ENCODE measurements at regions not wholly inside any gene's neighbourhood (a gene's known extent, or its start where the extent isn't known, plus 50 kb on each side); places are given as distances from the start of the nearest gene placed in this dataset.

DNA sequence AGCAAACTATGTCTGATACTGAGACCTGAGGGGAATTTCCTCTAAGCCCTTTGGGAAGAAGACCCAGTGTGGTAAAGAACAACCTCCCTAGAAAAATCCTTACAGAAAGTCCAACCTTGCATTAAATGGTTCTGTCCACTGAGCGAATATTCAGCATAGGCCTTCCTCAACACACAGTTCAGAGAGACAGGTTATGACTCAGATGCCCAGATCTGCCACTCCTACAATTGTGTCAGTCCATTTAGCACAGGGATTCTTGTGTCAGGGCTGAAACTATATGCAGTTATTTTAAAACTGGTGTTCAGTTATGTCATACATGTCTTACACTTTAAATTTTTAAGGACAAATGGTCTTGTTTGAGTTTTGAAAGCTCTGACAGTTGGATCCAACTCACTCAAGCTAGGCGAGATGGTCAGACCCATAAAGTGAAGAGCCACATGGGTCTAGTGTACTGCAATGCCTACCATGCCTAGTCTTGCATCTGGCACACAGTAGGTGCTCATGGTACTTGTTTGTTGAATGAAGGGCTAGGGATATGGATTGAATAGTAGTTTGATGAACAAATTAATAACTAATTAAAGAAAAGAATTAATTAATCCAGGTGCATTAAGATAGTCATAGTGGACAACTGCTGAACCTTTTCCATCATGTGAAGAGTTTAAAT, 207.5 kb upstream of the PWP1 start:
- Histone ChIP-seq H3K36me3 (ENCODE audit: low read length) (no peaks in the 10 kb centered on the region), H3K79me2 (ENCODE audit: insufficient read depth, low read length) (no peaks in the 10 kb centered on the region), H3K9me2 (replicated peaks; ENCODE audit: insufficient read depth, low read length) (no peaks in the 10 kb centered on the region), H3K9me3 (ENCODE audit: insufficient read depth, low read length) (no peaks in the 10 kb centered on the region), H4K20me1 (ENCODE audit: low read depth, low read length) (no peaks in the 10 kb centered on the region), H3K9ac (ENCODE audit: low read length) (no peak overlapping the region), H3K27me3 (ENCODE audit: low read length) (no peaks in the 10 kb centered on the region), H3K4me2 (ENCODE audit: low read depth, low read length, poor library complexity, severe bottlenecking) (no peak overlapping the region), H2AFZ (ENCODE audit: low read depth, low read length, severe bottlenecking) (no peak overlapping the region), H3F3A (ENCODE audit: insufficient read depth) (no peaks in the 10 kb centered on the region), H3K4me3 (ENCODE audit: insufficient read depth, low read length, poor library complexity, severe bottlenecking) (no peak overlapping the region), H3K27ac (ENCODE audit: low read depth, low read length) (no peak overlapping the region)
- TF ChIP-seq, protein P1, sequence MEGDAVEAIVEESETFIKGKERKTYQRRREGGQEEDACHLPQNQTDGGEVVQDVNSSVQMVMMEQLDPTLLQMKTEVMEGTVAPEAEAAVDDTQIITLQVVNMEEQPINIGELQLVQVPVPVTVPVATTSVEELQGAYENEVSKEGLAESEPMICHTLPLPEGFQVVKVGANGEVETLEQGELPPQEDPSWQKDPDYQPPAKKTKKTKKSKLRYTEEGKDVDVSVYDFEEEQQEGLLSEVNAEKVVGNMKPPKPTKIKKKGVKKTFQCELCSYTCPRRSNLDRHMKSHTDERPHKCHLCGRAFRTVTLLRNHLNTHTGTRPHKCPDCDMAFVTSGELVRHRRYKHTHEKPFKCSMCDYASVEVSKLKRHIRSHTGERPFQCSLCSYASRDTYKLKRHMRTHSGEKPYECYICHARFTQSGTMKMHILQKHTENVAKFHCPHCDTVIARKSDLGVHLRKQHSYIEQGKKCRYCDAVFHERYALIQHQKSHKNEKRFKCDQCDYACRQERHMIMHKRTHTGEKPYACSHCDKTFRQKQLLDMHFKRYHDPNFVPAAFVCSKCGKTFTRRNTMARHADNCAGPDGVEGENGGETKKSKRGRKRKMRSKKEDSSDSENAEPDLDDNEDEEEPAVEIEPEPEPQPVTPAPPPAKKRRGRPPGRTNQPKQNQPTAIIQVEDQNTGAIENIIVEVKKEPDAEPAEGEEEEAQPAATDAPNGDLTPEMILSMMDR (IDR thresholded peaks at IDR 0.05; ENCODE audit: insufficient read depth, low read length, poor library complexity, severe bottlenecking): no peak
- no peak for TF ChIP-seq EZH2phosphoT487 (conservative IDR thresholded peaks at IDR 0.05; ENCODE audit: low read length)

DNA sequence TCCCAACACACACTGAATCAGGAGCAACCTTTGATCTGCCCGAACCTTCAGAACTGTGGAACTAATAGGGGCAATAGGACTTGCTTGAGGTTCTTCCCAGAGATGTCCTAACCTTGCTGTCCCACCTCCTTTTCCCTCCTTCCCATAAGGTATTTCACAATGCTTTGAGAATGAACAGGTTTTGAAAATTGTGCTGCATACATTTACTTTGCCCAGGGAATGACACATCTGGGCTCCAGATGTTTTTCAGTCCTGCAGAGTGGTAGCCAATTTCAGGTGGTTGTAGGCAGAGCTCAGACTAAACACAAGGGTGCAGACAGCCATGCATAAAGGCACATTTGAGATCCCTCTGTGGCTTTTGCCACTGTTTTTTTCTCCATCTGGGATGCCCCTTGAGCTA, 206.7 kb upstream of the PWP1 start:
- Histone ChIP-seq H3K36me3 (ENCODE audit: low read length) (no peaks in the 10 kb centered on the region), H3K27ac (ENCODE audit: low read depth, low read length) (no peak overlapping the region), H3K9ac (ENCODE audit: low read length) (no peak overlapping the region), H3K27me3 (ENCODE audit: low read length) (no peaks in the 10 kb centered on the region), H3K9me3 (ENCODE audit: insufficient read depth, low read length) (no peaks in the 10 kb centered on the region), H2AFZ (ENCODE audit: low read depth, low read length, severe bottlenecking) (no peak overlapping the region), H3F3A (ENCODE audit: insufficient read depth) (no peaks in the 10 kb centered on the region), H3K9me2 (replicated peaks; ENCODE audit: insufficient read depth, low read length) (no peaks in the 10 kb centered on the region), H3K4me2 (ENCODE audit: low read depth, low read length, poor library complexity, severe bottlenecking) (no peak overlapping the region), H3K4me3 (ENCODE audit: insufficient read depth, low read length, poor library complexity, severe bottlenecking) (no peak overlapping the region), H4K20me1 (ENCODE audit: low read depth, low read length) (no peaks in the 10 kb centered on the region), H3K79me2 (ENCODE audit: insufficient read depth, low read length) (no peaks in the 10 kb centered on the region)
- no peak for TF ChIP-seq EZH2phosphoT487 (conservative IDR thresholded peaks at IDR 0.05; ENCODE audit: low read length)
- TF ChIP-seq, protein P1 (IDR thresholded peaks at IDR 0.05; ENCODE audit: insufficient read depth, low read length, poor library complexity, severe bottlenecking): no peak

DNA sequence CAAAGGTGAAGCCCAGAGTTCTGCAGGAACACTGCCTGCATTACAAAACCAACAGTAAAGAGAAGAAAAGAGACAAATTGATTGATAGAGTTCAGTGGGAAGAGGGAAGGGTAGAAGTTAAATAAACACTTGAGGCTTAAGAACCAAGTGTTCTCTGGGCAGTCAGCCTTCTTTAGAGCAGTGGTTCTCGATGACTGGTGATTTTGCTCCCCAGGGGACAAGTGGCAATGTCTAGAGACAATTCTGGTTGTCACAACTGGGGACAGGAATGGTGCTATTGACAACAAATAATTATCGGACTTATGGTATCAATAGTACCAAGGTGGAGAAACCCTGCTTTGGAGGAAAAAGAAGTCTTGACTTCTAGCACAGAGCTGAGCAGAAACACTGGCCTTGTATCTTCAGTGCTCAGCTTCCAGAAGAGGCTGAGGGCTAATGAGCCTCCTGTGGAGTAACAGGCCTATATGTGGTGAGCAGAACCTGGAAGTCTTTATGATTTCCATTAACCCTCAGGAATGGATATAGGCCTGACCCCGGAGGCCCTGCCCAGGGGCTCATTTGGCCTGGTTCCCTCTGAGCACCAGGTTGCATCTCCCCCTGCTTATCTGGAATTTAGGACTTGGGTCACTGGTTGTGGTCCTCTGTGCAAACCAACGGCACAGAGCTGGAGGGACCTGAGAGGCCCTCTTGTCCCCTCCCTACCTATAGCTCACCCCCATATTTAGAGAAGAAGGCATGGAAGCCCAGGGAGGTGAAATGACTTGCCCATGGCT, 204.6 kb upstream of the PWP1 start:
- no peak overlapping the region for H3K9ac ChIP-seq (ENCODE audit: low read length)
- H3K4me3 ChIP-seq (ENCODE audit: insufficient read depth, low read length, poor library complexity, severe bottlenecking): no peak overlapping the region
- H3K9me2 ChIP-seq (replicated peaks; ENCODE audit: insufficient read depth, low read length): no peaks in the 10 kb centered on the region
- no peak overlapping the region for H3K4me2 ChIP-seq (ENCODE audit: low read depth, low read length, poor library complexity, severe bottlenecking)
- H2AFZ ChIP-seq (ENCODE audit: low read depth, low read length, severe bottlenecking): no peak overlapping the region
- H3K27ac ChIP-seq (ENCODE audit: low read depth, low read length): no peak overlapping the region
- no peaks in the 10 kb centered on the region for H3F3A ChIP-seq (ENCODE audit: insufficient read depth)
- H3K36me3 ChIP-seq (ENCODE audit: low read length): no peaks in the 10 kb centered on the region
- TF ChIP-seq, protein P1 (IDR thresholded peaks at IDR 0.05; ENCODE audit: insufficient read depth, low read length, poor library complexity, severe bottlenecking): no peak
- no peak for TF ChIP-seq EZH2phosphoT487 (conservative IDR thresholded peaks at IDR 0.05; ENCODE audit: low read length)
- no peaks in the 10 kb centered on the region for H3K9me3 ChIP-seq (ENCODE audit: insufficient read depth, low read length)
- no peaks in the 10 kb centered on the region for H4K20me1 ChIP-seq (ENCODE audit: low read depth, low read length)
- H3K27me3 ChIP-seq (ENCODE audit: low read length): no peaks in the 10 kb centered on the region
- H3K79me2 ChIP-seq (ENCODE audit: insufficient read depth, low read length): no peaks in the 10 kb centered on the region

Data from SU-DHL-6 (cell line).